Fibroblast of pulmonary artery (primary cell): ENCODE measurements at regions not wholly inside any gene's neighbourhood (a gene's known extent, or its start where the extent isn't known, plus 50 kb on each side); places are given as distances from the start of the nearest gene placed in this dataset.
A peak's percentile ranks its signal among the peaks of the same experiment; 100 is the strongest.

Source experiments
- DNase-seq: peaks from one replicate; pipeline ENCODE4 v3.0.0-alpha.2; 2010; ENCODE audit warnings: low read depth
- H3K4me3 ChIP-seq: replicated peaks from 2 replicates; pipeline ENCODE4 v1.5.1; 2011; ENCODE audit warnings: low read depth, mild to moderate bottlenecking, control low read depth, low read length, moderate library complexity
- TF ChIP-seq, protein P1 (sequence below): IDR thresholded peaks from 2 replicates; pipeline ENCODE4 v1.5.1; 2011; ENCODE audit warnings: mild to moderate bottlenecking, control low read depth, low read length, inconsistent platforms; ENCODE audit errors: missing control alignments

DNA sequence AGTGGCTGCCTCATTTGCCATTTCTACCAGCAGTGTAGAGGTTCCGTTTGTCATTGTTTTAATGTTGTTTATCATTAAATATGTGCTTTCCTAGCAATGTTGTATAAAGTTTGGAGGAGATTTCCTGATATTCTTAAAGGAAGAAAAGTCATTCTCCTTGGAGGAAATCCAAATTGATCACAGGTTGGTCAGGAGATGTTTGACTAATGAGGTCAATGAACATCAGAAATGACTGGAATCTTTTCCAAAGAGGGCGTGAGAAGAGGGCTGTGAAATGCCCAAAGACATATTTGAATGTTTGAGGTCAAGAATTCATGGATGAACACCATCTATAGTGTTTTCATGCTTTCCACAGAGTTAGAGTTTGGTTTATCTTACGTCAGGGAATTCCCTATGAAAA, 471.3 kb downstream of the MAT2B start:
- no peak overlapping the region for H3K4me3 ChIP-seq
- peak; percentile 48 for DNase-seq

DNA sequence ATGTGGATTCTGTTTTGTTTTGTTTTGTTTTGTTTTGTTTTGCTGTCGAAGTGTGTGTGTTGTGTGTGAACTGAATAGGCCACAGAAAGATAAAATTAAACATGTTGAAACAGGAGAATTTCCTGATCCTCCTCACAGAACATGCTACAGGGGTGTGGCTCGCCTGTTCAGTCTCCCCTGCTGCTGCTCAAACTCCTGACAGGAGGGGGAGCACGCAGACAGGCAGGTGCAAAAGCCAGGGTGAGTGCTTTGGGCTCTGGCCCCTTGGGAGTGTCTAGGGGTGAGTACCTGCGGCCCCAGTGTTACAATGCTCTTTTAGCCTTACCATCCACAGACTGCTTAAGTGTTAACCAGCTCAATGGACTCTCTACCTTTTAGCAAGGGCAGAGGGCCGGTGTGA, 473.5 kb downstream of the MAT2B start:
- DNase-seq: no peak
- H3K4me3 ChIP-seq: no peak overlapping the region
- TF ChIP-seq, protein P1, sequence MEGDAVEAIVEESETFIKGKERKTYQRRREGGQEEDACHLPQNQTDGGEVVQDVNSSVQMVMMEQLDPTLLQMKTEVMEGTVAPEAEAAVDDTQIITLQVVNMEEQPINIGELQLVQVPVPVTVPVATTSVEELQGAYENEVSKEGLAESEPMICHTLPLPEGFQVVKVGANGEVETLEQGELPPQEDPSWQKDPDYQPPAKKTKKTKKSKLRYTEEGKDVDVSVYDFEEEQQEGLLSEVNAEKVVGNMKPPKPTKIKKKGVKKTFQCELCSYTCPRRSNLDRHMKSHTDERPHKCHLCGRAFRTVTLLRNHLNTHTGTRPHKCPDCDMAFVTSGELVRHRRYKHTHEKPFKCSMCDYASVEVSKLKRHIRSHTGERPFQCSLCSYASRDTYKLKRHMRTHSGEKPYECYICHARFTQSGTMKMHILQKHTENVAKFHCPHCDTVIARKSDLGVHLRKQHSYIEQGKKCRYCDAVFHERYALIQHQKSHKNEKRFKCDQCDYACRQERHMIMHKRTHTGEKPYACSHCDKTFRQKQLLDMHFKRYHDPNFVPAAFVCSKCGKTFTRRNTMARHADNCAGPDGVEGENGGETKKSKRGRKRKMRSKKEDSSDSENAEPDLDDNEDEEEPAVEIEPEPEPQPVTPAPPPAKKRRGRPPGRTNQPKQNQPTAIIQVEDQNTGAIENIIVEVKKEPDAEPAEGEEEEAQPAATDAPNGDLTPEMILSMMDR: no peak

More for the DNA sequence above, 471.3 kb downstream of the MAT2B start:
- TF ChIP-seq, protein P1: no peak

DNA sequence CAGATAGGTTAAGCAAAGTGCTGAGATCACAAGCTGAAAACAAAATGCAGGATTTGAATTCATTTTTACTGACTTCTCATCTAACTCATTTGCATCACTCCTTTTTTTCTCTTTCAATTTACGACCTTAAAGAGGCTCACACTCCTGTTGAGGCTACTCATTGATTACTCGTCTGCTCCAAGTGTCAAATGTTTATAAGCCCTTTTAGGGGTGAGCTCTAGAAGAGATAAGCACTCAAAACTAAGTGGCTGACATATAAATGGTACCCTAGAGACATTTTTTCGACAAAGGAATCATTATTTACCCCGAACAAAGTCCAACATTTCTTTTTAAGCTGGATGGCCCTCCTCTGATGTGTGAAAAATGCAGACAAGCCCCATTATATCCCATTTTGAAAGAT, 483.1 kb downstream of the MAT2B start:
- no peak overlapping the region for H3K4me3 ChIP-seq
- no peak for DNase-seq
- TF ChIP-seq, protein P1: no peak

DNA sequence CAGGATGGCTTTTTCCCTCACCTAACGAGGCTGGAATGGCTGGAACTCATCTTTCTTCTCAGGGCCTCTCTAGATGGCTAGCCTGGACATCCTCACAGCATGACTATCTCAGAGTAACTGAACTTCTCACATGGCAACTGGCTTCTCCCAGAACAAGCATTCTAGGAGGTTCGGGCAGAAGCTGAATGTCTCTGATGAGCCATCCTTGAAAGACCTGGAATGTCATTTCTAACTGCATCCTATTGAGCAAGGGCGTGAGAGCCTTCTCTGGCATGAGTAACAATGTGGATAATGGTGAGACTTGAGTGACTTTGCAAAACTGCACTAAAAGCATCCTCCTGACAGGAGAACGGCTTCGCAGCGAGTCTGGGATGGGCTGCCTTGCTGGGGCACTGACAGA, 487.7 kb downstream of the MAT2B start:
- no peak for DNase-seq
- TF ChIP-seq, protein P1: no peak
- H3K4me3 ChIP-seq: no peak overlapping the region

DNA sequence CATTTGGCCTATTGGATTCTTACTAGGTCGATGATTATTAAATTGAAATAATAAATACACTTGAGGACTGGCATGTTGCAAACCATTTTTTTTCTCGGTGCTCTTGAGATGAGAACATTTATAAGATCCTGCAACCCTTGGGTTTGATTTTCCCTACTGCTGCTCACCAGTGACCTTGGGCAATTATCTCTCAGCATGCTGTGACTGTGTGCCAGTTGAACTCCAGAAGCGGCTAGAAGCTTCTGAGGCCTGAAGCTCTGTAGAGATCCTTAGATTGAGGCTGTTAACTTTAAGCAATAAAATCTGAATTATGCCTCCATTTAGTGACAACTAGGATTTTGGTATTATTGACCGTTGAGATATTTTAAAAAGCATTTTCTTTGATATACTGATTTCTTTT, 489.8 kb downstream of the MAT2B start:
- DNase-seq: no peak
- no peak overlapping the region for H3K4me3 ChIP-seq
- TF ChIP-seq, protein P1: no peak

DNA sequence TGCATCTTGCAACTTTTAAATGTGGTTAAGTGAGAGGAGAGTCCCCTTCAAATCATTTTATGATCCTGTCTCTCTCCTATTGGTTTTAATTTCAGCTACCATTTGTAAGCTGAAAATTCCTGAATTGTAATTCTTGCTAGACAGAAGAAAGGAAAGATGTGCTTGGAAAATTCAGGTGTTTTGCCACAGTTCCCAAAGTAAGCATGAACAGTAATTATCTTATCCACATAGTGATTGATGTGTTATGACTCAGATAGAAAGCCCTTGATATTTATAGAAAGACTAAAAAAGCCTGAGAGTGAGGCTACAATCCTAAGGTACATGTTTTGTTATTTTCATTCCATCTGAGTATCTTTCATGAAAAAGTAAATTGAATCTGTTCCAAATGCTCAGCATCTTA, 492.5 kb downstream of the MAT2B start:
- TF ChIP-seq, protein P1: no peak
- H3K4me3 ChIP-seq: no peak overlapping the region
- no peak for DNase-seq

DNA sequence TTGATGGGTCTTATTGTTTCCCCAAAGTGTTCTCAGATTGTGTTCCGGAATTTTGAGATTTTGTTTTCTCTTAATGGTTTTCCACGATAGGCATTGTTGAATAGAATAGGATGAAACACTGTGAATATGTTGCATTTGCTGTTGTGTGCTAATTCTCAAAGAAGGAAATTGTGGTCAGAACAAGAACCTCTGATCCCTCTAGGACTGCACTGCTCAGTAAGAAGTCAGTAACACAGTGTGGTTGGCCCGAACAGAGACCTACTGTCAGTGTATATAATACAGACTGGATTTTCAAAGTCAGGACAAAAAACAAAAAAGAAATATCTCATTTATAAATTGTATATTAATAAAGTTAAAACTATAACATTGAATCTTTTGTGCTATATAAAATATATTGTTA, 494.8 kb downstream of the MAT2B start:
- DNase-seq: no peak
- TF ChIP-seq, protein P1: no peak
- H3K4me3 ChIP-seq: no peak overlapping the region
